Kasumi-1 (cell line): ENCODE measurements at regions not wholly inside any gene's neighbourhood (a gene's known extent, or its start where the extent isn't known, plus 50 kb on each side); places are given as distances from the start of the nearest gene placed in this dataset.
"Not testable (repeated sequence)": the region's sequence is repeated elsewhere in the genome, so short reads cannot be mapped to it uniquely, and the experiment has no call there.

ENCODE experiments used
- DNase-seq, 2 experiments: peaks; one replicate each; lab custom pipeline; 2025; lab: John Stamatoyannopoulos, UW

DNA sequence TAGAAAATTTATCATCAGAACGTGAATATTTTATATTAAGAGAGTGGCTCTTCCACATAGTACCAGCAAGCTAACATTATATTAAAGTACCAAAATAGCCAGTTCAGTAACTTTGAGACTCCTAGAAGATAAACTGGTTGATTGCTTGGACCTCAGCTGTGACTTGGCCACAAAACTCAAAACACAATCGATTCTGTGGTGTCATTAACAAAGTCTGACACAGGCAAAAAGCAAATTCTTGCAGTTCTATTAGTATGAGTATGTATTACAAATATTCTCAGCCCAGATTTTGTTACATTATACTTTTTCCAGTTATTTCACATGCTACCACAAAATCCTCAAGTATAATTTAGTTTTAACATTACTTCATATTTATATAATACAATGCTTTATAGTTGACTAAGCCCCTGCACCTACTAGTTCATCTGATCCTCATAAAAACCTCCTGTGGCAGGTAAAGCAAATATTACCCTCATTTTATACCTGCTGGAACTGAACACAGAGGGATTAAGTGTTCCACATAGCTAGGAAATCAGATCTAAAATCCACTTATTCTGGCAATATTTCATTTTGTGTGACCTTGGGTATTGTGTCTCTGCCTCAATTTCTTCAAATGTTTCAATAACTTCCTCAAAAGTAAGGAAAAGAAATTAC lies 279.9 kb upstream of the MKLN1 start:
- DNase-seq: no peak

DNA sequence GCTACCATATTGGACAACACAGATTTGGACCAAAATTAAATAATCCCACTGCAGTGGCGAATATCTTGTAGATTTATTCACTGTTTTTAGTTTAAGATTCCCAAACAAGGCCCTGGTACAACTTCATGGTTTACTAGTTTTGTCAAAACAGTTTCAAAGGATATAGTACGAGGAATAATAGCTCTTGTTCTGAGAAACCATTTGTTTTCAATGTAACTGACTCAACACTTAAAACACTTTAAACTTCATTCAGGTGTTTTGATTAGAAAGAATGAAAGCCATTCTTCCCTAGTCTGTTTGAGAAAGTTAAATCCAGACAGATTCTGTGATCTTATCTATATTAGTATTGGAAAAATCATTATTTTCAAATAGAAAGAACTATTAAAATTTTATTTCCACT lies 276.4 kb upstream of the MKLN1 start:
- no peak for DNase-seq

DNA sequence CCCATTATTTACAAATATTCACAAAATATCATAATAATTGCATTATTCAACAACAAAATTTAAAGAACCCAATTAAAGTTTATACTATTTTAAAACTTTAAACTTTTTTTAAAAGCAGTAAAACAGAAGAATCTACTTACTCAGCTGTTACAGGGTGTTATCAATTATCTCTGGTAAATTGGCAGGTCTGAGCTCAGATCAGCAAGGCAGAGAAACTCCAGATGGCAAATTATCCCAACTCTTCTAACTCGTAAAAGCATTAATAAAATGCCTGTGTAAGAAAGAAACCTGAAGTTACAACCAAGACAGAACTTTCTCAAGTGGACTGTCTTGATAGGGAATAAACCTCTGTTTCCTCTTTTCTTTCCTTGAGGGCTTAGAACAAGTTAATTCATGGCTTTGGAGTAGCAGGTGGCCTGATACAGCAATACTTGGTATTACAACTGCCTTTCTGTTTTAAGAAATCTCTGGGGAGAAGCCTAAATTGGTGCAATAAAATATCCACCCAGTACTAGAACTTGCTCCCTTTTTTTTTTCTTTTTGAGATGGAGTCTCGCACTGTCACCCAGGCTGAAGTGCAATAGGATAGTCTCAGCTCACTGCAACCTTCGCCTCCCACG lies 275.3 kb upstream of the MKLN1 start:
- no peak for DNase-seq

- DNase-seq: no peak
Observed at GRCh38 chr7:131056007-131056406, 271.7 kb upstream of the MKLN1 start.

DNA sequence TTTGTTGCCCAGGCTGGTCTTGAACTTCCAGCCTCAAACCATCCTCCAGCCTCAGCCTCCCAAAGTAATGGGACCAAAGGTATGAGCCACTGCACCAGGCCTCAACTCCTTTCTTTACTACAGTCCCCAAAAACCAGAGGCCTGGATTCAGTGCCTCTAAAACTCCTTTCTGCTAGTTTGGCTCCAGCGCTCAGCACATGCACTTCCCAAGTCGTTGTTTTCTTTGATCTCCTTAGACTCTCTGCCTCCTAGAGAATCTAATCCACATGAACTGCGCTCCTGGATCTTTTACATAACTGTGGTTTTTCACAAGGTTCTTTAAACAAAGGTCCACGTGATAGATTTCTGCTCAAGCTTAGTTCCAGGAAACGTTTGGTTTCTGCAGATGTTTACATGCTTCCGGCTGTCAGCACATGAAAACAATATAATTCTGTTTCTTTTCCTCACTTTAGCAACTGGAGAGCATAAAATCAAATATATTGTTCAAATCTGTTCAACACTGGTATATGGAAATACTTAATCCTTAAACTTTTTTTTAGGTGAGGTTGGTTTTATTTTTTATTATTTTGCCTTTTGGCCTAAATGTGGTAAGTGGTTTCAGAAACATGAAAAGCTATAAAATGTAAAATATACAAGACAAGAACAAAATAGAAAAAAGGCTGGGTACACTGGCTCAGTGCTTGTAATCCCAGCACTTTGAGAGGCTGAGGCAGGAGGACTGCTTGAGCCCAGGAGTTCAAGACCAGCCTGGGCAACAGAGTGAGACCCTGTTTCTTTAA lies 270.5 kb upstream of the MKLN1 start:
- peak; percentile 45 to 53 for DNase-seq

GRCh38 chr7:131057794-131058070 lies 269.9 kb upstream of the MKLN1 start:
- DNase-seq: no peak

DNA sequence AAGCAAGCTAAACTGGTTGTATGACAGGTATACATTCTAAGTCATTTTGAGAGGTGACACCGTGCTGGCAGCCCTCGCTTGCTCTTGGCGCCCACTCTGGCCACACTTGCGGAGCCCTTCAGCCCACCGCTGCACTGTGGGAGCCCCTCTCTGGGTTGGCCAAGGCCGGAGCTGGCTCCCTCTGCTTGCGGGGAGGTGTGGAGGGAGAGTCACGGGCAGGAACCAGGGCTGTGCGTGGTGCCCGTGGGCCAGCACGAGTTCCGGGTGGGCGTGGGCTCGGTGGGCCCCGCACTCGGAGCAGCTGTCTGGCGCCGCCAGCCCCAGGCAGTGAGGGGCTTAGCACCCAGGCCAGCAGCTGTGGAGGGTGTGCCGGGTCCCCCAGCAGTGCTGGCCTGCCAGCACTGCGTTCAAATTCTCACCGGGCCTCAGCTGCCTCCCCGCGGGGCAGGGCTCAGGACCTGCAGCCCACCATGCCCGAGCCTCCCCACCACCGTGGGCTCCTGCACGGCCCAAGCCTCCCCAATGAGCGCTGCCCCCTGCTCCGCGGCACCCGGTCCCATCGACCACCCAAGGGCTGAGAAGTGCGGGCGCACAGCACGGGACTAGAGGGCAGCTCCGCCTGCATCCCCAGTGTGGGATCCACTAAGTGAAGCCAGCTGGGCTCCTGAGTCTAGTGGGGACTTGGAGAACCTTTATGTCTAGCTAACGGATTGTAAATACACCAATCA lies 269.0 kb upstream of the MKLN1 start:
- not testable (repeated sequence) for DNase-seq

DNA sequence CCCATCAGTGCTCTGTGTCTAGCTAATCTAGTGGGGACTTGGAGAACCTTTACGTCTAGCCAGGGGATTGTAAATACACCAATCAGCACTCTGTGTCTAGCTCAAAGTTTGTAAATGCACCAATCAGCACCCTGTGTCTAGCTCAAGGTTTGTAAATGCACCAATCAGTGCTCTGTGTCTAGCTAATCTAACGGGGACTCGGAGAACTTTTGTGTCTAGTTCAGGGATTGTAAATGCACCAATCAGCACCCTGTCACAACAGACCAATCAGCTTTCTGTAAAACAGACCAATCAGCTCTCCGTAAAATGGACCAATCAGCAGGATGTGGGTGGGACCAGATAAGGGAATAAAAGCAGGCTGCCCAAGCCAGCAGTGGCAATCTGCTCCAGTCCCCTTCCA lies 268.3 kb upstream of the MKLN1 start:
- DNase-seq: not testable (repeated sequence)

GRCh38 chr7:131061158-131061557 lies 266.5 kb upstream of the MKLN1 start:
- DNase-seq: no peak

DNA sequence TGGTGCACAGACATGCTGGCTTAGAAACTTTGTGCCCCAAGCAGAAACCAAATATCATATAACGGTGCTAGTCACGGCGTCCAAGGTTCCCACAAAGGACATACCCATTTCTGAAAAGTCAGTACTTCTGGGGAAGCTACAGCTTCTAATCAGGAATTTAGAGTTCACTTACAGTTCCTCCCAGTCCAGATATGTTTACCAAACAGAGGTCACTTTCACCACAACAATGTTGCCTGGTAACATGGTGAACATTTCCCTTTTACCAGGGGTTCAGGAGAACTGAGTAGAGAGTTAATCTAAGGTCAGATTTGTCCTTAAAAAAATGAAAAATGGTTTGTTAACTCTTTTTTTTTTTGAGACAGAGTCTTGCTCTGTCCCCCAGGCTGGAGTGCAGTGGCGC lies 265.9 kb upstream of the MKLN1 start:
- no peak for DNase-seq

GRCh38 chr7:131066635-131067034 lies 261.0 kb upstream of the MKLN1 start:
- no peak for DNase-seq

DNA sequence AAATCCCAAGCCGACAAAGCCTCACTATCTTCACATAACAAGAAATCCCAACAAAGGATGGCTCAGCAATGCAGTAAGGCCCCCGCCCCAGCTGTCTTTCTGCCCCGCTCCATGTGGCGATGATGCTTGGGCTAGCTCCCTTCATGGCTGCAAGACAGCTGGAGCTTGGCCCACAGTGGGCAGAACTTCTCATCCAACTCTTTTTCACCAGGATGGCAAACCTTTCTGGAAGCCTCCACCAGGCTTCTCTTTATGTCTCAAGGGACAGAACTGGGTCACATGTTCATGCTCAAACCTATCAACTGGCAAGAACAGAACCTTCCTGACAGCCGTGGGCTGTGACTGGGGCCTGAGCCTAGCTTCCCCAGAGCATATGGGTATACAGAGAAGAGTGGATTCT lies 260.5 kb upstream of the MKLN1 start:
- no peak for DNase-seq

DNA sequence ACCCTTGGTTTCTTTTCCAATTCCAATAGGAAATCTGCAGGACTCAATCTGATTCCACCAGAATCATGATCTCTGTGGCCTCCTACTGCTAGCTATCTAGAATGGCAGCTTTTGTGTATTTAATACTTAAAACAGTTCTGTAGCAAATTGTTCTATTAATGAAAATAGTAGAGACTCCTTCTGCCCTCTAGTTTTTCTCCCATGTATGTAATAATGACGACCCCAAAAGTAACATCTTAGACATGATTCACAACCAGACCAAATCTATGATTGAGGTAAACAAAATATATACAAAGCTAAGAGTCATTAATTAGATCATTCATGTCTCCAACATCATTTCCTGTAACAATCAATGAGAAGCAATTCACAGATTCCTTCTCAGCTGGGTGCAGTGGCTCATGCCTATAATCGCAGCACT lies 259.1 kb upstream of the MKLN1 start:
- DNase-seq: peak; percentile 23 to 45

- peak; percentile 71 to 76 for DNase-seq
Observed at GRCh38 chr7:131071786-131072504, 255.7 kb upstream of the MKLN1 start.

DNA sequence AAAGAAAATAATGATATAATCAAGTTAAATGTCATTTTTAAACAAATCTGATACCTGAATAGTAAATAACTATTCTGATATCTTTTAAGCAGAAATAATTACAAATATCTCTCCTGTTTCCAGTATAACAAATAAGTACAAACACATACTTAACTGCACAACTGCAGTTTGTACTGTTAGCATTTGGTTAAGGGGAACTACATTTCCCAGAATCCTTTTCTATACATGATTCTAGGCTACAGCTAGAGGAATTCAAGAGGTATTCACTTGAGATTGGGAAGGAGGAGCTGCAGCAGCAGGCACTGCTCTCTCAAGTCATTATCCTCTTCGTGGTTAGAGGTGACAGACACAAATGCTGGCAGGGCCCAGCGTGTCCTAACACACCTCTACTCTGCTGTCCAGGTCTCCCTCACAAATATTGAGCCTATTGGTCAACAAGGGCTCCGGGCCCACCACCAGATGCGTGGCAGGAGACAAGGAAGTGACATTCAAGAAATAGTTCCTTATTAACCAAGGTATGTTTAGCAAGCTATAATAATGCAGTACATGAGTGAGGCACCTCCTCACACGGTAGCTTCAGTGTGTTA lies 255.1 kb upstream of the MKLN1 start:
- peak; percentile 41 to 60 for DNase-seq

DNA sequence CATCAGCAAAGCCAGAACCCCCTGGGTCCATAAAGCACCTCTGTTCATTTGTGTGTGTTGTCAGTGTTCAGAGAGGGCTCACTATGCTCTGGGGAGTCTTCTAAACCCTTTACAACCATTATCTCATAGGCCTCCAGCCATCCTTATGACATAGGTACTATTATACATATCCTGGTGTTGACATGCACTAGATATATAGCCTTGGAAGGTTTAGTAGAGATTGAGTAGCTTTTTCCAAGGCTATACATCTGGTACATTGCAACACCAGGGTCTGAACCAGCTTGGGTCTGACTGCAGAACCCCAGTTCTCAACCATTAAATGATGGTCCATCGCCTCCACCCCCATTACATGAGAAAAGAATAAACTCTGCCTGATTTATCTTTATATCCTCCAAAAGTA lies 253.6 kb upstream of the MKLN1 start:
- DNase-seq: no peak

- no peak for DNase-seq
Observed at GRCh38 chr7:131074585-131074984, 253.1 kb upstream of the MKLN1 start.

DNA sequence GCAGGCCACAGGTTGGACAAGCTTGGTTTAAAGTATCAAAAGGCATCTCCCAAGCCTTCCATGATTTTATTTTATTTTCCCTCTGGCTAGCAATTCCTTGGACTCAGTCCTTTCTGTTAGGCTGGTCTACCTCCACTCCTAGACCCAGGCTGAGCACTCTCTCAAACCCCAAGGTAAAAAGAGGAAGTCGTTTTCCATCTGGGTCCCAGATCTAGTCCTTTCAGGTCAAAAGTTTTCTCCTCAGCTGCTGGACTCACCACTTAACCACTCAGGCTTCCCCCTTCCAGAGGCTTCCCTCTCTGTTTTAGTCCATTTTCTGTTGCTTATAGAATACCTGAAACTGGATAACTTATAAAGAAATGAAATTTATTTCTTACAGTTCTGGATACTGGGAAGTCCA lies 252.3 kb upstream of the MKLN1 start:
- peak in 1 of 2 experiments; percentile 22 for DNase-seq

- DNase-seq: no peak
Observed at GRCh38 chr7:131076032-131076431, 251.6 kb upstream of the MKLN1 start.

GRCh38 chr7:131076711-131077181 lies 250.9 kb upstream of the MKLN1 start:
- no peak for DNase-seq

DNA sequence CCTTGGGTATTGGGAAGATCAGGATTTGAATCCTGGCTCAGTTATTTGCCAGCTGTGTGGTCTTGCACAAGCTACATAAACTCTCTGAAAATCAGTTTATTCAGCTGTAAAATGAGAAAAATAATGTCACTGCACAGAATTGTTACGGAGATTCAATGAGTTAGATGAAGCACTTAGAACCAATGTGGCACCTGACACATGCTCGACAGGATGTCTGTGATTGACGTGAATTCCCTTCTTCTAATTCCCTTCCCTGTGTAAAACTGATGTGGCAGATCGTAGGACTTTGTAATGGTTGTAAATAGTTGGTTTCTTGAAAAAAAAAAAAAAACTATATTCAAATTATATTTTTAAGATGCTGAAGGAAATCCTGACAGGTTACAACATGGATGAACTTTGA lies 249.9 kb upstream of the MKLN1 start:
- DNase-seq: no peak

DNA sequence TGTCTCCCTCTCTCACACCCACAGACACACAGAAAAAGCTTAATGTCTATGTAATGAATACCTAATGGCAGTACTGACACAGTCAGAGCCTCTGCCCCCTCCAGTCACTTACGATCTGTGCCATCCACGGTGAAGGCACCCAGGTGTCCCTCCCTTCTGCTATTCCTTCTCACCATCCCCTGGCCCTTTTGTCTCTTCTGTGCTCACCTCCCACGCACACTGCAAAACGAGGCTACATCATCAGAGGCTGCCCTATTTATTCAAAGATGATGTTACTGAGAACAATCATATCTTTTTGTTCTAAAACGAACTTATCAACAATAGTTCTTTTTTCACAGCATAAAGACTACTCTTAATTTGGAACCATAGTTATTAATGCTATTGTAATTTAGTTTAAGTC lies 246.9 kb upstream of the MKLN1 start:
- no peak for DNase-seq
